ENCODE measurements at regions not wholly inside any gene's neighbourhood (a gene's known extent, or its start where the extent isn't known, plus 50 kb on each side); places are given as distances from the start of the nearest gene placed in this dataset.

DNA sequence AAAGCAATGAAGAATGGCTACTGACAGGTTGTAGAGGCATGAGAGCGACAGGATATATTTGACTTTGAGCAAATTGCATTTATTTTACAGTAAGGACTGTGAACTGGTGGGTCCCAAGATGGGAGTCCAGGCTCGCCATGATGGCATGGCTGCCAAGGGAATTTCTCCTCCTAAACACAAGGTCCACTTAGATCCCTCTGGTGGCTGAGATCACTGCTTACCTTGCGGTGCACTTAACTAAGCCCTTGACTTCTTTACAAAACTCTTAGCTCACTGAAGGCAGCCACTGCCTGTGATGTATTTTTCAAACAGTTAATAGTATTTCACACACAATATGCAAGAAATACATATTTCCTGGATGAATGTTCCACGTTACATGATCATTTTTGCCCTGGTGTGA is 50.3 kb upstream of the SORBS2 start:
- H3K27ac ChIP-seq (ENCODE audit: low read depth): no peak overlapping the region
- 97% methylated on average over 4 of the region's 4 CpGs for WGBS
- no peaks in the 10 kb centered on the region for H3K4me1 ChIP-seq (ENCODE audit: insufficient read depth)
- no peaks in the 10 kb centered on the region for H3K36me3 ChIP-seq (ENCODE audit: insufficient read depth)
- no peak for DNase-seq (ENCODE audit: extremely low spot score)
- no peak overlapping the region for H3K4me3 ChIP-seq (ENCODE audit: low read depth, low read length)

DNA sequence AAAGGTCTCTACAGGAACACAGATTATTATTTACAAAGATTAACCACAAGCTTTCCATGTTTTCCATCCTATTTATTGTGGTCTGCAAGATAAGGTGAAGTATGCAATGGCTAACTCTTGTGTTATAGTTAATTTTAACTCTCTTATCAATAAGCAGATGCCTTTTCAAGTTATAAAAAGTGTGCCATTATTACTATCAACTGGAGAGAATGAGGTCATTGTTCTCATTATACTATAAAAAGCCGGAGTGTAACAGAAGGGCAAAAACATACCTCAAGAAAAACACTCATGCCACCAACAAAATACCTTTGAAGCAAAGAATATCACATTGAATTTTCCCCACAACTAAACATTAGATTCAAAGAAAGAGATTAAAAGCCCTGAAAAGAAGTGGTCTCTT is 52.0 kb upstream of the SORBS2 start:
- Histone ChIP-seq H3K4me1 (ENCODE audit: insufficient read depth) (no peaks in the 10 kb centered on the region), H3K36me3 (ENCODE audit: insufficient read depth) (no peaks in the 10 kb centered on the region), H3K4me3 (ENCODE audit: low read depth, low read length) (no peak overlapping the region), H3K27ac (ENCODE audit: low read depth) (no peak overlapping the region)
- 38% methylated on average over 1 of the region's 1 CpG for WGBS
- no peak for DNase-seq (ENCODE audit: extremely low spot score)

DNA sequence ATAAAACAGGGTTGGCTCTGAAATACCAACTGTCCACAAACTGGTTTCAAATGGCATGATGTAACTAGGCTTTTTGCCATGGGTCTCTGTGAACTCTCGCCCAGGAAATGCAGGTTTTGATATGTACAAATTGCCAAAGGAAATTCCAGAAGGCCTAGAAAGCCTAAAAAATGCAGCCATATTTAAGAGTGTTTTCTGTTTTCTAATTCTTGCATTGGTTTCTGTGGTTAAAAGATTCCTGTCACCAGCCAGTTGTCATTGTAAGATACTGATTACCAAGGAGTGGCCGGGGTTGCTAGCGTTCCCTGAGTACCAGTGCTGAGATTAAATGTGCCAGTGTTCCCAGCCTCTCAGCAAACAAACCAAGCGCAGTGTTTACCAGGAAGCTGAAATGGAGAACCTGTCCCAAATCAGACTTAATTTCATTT is 53.9 kb upstream of the SORBS2 start:
- H3K27ac ChIP-seq (ENCODE audit: low read depth): no peak overlapping the region
- no peaks in the 10 kb centered on the region for H3K4me1 ChIP-seq (ENCODE audit: insufficient read depth)
- 82% methylated on average over 4 of the region's 4 CpGs for WGBS
- no peak overlapping the region for H3K4me3 ChIP-seq (ENCODE audit: low read depth, low read length)
- DNase-seq (ENCODE audit: extremely low spot score): no peak
- no peaks in the 10 kb centered on the region for H3K36me3 ChIP-seq (ENCODE audit: insufficient read depth)

DNA sequence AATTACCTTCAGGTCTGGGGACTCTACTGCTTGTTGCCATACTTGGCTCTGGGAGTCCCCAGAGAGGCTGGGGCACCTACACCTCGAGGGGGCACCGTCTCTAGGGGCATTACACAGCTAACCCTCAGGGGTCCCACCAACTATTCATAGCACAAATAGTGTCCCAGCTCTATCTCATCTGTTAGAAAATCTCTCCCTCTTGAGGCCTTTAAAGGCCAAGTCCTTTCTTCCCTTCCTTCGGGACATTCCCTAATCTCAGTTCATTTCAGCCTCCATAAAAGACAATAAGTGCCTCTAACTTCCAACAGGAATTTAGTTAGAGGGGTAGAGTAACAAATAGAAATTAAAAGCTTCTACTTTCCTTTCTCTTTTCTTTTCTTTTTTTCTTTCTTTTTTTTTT is 55.8 kb upstream of the SORBS2 start:
- H3K36me3 ChIP-seq (ENCODE audit: insufficient read depth): no peaks in the 10 kb centered on the region
- 70% methylated on average over 3 of the region's 3 CpGs for WGBS
- DNase-seq (ENCODE audit: extremely low spot score): no peak
- no peaks in the 10 kb centered on the region for H3K4me1 ChIP-seq (ENCODE audit: insufficient read depth)
- H3K4me3 ChIP-seq (ENCODE audit: low read depth, low read length): no peak overlapping the region
- no peak overlapping the region for H3K27ac ChIP-seq (ENCODE audit: low read depth)

DNA sequence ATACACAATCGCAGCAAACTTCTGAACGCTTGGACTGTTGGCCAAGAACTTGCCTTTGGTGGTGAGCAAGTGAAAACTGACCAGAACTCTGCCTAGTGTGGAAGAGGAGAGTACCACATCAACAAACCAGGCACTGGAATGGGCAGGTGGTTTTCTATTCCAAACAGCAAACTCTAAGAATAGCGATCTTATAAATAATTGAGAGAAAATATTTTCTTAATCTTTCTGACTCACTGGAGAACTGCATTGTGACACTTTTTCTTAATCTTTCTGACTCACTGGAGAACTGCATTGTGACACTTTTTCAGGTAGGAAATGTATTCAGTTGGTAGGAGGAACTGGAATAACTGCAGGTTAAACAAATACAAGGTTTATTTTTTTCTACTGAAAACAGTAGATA is 57.0 kb upstream of the SORBS2 start:
- no peaks in the 10 kb centered on the region for H3K4me1 ChIP-seq (ENCODE audit: insufficient read depth)
- no peak for DNase-seq (ENCODE audit: extremely low spot score)
- H3K4me3 ChIP-seq (ENCODE audit: low read depth, low read length): no peak overlapping the region
- no peaks in the 10 kb centered on the region for H3K36me3 ChIP-seq (ENCODE audit: insufficient read depth)
- WGBS: 70% methylated on average over 3 of the region's 3 CpGs
- H3K27ac ChIP-seq (ENCODE audit: low read depth): no peak overlapping the region

DNA sequence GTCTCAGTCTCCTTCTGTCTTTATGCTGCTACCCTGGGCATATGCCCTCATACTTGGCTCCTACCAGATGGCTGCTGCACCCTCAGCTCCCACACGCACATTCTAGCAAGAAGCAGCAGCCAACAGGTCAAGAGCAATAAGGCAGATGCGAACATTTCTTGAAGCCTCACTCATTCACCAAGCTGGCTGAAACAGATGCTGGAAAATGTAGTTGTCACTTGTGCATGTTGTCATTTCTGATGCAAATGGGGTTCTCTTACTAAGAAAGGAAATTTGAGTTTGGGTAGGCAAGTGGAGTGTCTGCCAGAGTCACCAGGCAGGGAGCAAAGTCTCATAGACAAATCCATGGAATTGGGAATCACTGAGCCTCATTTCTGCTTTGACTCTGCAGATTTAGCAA is 57.4 kb upstream of the SORBS2 start:
- Histone ChIP-seq H3K4me1 (ENCODE audit: insufficient read depth) (no peaks in the 10 kb centered on the region), H3K27ac (ENCODE audit: low read depth) (no peak overlapping the region), H3K4me3 (ENCODE audit: low read depth, low read length) (no peak overlapping the region), H3K36me3 (ENCODE audit: insufficient read depth) (no peaks in the 10 kb centered on the region)
- 74% methylated on average over 2 of the region's 2 CpGs for WGBS
- no peak for DNase-seq (ENCODE audit: extremely low spot score)

DNA sequence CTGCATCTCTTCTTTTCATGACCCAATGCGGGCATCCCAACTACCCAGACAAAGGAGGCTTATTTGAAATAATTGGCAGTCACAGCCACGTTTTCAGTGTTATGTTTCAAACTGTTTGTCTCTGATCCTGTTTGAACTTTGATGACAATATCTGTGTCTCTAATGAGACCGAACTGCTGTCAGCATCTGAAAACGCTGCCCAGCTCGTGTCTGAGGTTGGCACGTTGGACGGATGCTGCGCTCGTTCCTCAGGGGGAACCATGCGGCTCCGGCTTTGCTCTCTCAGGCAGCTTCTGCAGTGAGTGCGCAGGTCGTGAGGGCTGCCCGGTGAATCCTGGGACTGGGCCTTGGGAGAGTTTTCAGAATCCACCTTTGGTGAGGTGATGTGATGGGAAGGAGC is 58.4 kb upstream of the SORBS2 start:
- WGBS: 77% methylated on average over 14 of the region's 14 CpGs
- Histone ChIP-seq H3K4me1 (ENCODE audit: insufficient read depth) (no peaks in the 10 kb centered on the region), H3K4me3 (ENCODE audit: low read depth, low read length) (no peak overlapping the region), H3K36me3 (ENCODE audit: insufficient read depth) (no peaks in the 10 kb centered on the region), H3K27ac (ENCODE audit: low read depth) (no peak overlapping the region)
- no peak for DNase-seq (ENCODE audit: extremely low spot score)

DNA sequence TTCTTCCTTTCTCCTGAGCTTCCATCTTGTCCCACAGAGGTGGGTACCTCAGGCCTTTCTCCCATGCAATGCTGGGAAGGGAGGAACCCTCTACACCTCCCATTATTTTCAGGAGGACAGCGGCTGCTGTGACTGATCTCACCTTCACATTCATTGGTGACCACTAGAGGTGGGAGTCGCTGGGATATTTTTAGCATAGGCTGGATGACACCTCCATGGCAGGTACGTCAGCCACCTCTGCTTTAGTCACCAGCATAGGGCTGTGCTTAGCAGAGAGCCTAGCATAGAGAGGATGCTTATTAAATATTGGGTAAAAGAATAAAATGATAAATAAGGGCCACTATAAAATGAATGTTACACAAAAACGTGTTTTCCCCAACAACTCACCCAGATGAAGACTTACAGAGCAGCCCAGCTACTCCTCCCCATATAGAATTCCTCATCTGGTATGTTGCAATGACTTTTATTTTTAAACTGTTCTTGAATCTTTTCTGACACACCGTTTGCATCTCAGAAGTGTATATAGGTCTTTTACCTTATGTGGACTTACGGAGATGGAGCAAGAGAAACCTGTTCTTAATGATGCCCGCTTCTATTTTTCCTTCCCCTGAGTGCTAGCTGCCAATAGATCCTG is 60.9 kb upstream of the SORBS2 start:
- Histone ChIP-seq H3K4me3 (ENCODE audit: low read depth, low read length) (no peak overlapping the region), H3K27ac (ENCODE audit: low read depth) (no peak overlapping the region), H3K4me1 (ENCODE audit: insufficient read depth) (no peaks in the 10 kb centered on the region), H3K36me3 (ENCODE audit: insufficient read depth) (no peaks in the 10 kb centered on the region)
- DNase-seq (ENCODE audit: extremely low spot score): no peak
- 81% methylated on average over 7 of the region's 7 CpGs for WGBS

DNA sequence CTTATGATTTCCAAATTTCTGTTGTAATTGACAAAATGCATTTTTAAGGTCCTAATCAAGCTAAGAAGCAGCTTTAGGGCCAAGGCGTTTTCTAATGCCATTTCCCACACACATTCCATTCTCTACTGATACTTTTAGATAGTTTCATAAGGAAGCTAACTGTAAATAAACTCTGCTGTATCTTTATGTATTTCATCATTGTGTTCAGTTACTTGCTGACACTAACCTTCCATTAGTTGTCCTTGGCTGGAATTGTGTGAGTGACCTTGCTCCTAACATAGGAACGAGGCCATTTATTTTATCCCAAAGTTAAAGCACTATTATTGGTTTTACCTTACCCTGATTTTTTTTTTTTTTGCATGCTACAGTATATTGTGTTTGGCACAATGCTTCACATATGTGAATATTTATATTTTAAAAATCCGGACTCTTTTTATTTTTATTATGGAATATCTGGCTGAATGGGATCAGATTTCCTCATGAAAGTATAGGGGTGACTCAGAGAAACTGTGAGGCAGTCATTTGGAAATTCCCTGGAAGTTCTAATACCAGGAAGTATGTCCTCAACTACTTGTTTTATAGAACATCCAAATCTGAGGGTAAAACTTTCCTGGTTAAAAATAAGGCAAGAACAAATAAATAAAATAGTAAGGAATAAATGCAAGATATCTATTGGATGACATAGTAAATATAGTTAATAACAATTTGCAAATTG is 62.7 kb upstream of the SORBS2 start:
- Histone ChIP-seq H3K4me3 (ENCODE audit: low read depth, low read length) (no peak overlapping the region), H3K4me1 (ENCODE audit: insufficient read depth) (no peaks in the 10 kb centered on the region), H3K36me3 (ENCODE audit: insufficient read depth) (no peaks in the 10 kb centered on the region), H3K27ac (ENCODE audit: low read depth) (no peak overlapping the region)
- no peak for DNase-seq (ENCODE audit: extremely low spot score)
- WGBS: 55% methylated on average over 3 of the region's 3 CpGs

DNA sequence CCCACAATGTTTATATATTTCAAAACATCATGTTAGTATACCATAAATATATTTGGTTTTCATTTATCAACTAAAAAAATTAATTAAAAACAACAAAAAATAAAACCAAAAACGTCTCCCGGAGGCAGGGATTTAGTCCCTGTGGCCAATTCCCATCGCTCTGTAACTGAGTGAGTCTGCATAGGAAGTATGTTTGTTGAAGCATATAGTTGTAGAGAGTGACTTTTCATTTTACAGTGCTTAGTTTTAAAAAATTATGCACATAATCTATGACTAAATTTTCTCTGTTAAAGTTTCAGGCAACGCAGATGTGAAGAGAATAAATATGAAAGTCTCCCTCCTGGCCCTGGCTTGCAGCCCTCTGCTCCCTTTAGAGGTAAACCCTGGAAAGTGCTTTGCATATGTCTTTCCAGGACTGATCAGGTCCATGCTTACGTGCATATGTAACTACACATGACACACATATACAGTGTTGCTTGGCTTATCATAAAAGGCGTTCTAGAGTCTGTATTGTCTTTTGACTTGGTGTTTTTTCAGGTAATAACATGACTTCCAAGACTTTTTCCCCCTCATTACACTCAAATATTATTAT is 63.4 kb upstream of the SORBS2 start:
- 80% methylated on average over 6 of the region's 6 CpGs for WGBS
- H3K36me3 ChIP-seq (ENCODE audit: insufficient read depth): no peaks in the 10 kb centered on the region
- no peak for DNase-seq (ENCODE audit: extremely low spot score)
- no peaks in the 10 kb centered on the region for H3K4me1 ChIP-seq (ENCODE audit: insufficient read depth)
- H3K4me3 ChIP-seq (ENCODE audit: low read depth, low read length): no peak overlapping the region
- H3K27ac ChIP-seq (ENCODE audit: low read depth): no peak overlapping the region

DNA sequence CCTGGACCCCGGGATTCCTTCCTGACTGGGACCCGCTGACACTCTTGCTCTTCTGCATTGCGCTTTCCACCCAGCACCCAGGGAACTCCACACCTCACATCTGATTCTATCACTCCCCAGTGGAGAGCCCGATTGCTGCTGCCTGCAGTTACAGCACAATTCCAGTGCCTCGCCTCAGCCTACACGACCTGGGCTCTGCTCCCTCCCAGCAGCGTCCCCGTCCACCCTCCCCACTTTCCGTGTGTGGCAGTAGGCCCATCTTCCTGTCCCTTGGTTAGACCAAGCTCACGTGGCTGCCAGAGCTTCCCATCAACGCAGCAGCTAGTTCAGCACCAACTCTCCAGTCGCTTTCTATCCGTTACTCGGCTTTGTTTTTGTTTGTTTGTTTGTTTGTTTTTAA is 66.6 kb upstream of the SORBS2 start:
- no peaks in the 10 kb centered on the region for H3K4me1 ChIP-seq (ENCODE audit: insufficient read depth)
- WGBS: 89% methylated on average over 14 of the region's 14 CpGs
- no peak overlapping the region for H3K4me3 ChIP-seq (ENCODE audit: low read depth, low read length)
- DNase-seq (ENCODE audit: extremely low spot score): no peak
- H3K36me3 ChIP-seq (ENCODE audit: insufficient read depth): no peaks in the 10 kb centered on the region
- H3K27ac ChIP-seq (ENCODE audit: low read depth): no peak overlapping the region

DNA sequence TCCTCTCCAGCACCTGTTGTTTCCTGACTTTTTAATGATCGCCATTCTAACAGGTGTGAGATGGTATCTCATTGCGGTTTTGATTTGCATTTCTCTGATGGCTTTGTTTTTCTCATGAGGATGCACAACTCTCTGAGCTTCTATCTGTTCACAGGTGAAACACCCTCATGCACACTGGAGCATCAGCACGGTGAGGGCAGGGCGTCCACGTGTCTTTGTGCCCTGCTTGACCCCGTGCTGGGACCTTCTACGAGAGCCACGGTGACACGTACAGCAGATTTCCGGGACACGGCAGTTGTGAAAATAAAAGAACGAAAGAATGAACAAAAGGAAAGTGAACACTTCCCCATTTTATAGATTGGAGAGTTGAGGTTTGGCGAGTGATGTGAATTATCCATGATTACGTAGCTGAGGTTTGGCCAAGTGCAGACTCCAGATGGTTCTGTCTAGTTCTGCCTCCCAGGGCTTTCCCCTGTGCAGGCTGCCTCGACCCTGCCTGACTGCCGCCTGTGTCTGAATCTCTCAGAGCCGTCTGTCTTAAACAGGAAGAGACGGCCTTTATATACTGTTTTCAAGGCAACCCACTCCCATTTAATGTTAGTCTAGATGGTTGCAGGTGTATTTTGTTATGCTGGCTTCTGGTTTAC is 67.8 kb upstream of the SORBS2 start:
- Histone ChIP-seq H3K27ac (ENCODE audit: low read depth) (no peak overlapping the region), H3K4me1 (ENCODE audit: insufficient read depth) (no peaks in the 10 kb centered on the region), H3K36me3 (ENCODE audit: insufficient read depth) (no peaks in the 10 kb centered on the region), H3K4me3 (ENCODE audit: low read depth, low read length) (no peak overlapping the region)
- DNase-seq (ENCODE audit: extremely low spot score): no peak
- 85% methylated on average over 18 of the region's 18 CpGs for WGBS

DNA sequence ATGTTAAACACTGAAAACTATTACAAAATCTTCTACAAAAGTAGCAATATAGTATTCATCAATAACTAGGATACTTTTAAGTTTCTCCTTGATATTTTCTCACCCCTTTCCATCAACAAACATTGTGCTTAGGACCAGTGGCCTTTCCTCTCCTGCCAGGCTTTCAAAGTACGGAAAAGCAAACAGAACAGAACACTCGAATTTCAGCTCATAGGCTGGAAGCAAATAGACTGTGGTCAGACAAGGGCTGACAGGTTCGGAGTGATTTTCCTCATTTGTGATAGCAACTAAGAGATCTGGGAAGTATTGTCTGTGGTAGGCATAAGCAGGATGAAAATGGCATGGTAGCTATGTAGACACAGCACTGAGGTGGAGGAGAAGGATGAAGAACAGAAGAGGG is 68.6 kb upstream of the SORBS2 start:
- no peaks in the 10 kb centered on the region for H3K4me1 ChIP-seq (ENCODE audit: insufficient read depth)
- DNase-seq (ENCODE audit: extremely low spot score): no peak
- WGBS: 65% methylated on average over 3 of the region's 3 CpGs

DNA sequence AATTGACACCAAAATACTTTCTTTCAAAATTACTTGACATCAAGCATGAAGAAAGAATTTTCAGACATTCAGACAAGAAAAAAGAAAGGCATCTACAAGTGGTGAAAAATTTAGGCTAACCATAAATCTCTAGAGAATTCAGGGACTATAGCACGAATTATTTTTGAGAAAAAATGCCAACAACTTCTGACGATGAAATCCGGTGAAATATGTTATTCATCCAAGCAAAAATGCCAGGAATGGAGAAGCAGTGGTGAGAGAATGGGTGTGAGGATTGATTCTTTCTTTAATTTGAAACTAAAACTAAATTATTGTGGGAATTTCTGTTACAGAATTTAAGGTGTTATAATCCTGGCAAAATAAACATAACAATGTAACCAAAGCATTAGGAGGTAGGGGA is 69.4 kb upstream of the SORBS2 start:
- 69% methylated on average over 3 of the region's 3 CpGs for WGBS
- no peak for DNase-seq (ENCODE audit: extremely low spot score)

More for the DNA sequence above, 68.6 kb upstream of the SORBS2 start:
- Histone ChIP-seq H3K27ac (ENCODE audit: low read depth) (no peak overlapping the region), H3K36me3 (ENCODE audit: insufficient read depth) (no peaks in the 10 kb centered on the region), H3K4me3 (ENCODE audit: low read depth, low read length) (no peak overlapping the region)

More for the DNA sequence above, 69.4 kb upstream of the SORBS2 start:
- Histone ChIP-seq H3K4me1 (ENCODE audit: insufficient read depth) (no peaks in the 10 kb centered on the region), H3K36me3 (ENCODE audit: insufficient read depth) (no peaks in the 10 kb centered on the region), H3K4me3 (ENCODE audit: low read depth, low read length) (no peak overlapping the region), H3K27ac (ENCODE audit: low read depth) (no peak overlapping the region)

All from urinary bladder (tissue), 3 donors.